NCI-H2196 treated with DMSO at 0.1 percent for 48 hours (cell line): ENCODE measurements at regions not wholly inside any gene's neighbourhood (a gene's known extent, or its start where the extent isn't known, plus 50 kb on each side); places are given as distances from the start of the nearest gene placed in this dataset.

Experiments
- DNase-seq: peaks from one replicate; lab custom pipeline; 2025; ENCODE audit not compliant: unreplicated experiment; lab: John Stamatoyannopoulos, UW

DNA sequence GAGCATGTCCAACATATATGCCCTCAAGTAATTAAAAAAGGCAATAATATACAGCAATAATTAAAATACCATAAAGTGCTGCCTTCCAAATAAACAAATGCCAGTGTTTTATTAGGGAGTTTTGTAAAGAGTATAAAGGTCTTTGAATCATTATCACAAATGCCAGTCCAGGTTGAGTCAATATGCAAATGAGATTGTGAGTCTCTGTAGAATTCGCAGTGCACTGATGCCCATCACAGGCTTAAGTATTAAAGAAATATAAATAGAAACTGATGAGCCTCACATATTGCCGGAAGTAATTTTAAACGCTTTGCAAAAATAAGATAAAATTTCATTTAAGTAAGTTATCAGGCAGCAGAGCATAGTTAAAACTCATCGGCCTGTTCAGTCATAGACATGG lies 205.0 kb upstream of the TECRL start:
- DNase-seq = no peak

DNA sequence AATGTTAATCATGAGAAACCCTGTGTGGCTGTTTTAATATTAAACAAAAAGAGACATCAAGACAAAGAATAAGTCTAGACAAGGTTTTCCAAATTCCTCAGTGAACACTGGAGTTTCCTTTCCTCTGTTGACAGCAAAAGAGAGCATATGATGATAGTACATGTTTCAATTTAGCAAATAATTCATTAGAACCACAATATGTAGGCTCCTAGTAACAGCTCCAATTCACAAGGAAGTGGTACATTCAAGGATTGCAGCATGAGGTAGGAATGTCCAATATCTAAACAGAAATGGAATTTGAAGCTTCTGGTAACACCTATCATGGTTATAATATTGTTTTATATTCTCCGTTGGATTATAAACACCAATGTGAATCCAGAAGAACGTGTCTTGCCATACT lies 203.8 kb upstream of the TECRL start:
- no peak for DNase-seq

DNA sequence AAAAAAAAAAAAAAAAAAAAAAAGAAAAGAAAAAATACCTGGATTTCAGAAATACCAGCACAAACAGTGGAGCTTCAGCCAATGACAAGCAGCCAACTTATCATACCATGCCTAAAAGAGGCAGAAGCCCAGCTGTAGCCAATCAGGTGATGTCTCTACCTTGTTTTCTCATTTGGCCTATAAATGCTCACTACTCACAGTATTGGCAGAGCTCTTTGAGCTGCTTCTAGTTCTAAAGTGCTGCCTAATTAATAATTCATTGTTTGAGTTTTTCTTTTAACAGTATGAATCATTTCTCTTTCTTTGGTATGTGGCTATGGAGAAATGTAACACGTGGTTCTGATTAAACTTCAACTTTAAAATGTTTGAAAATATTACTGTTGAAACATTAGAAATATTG lies 188.8 kb upstream of the TECRL start:
- no peak for DNase-seq

DNA sequence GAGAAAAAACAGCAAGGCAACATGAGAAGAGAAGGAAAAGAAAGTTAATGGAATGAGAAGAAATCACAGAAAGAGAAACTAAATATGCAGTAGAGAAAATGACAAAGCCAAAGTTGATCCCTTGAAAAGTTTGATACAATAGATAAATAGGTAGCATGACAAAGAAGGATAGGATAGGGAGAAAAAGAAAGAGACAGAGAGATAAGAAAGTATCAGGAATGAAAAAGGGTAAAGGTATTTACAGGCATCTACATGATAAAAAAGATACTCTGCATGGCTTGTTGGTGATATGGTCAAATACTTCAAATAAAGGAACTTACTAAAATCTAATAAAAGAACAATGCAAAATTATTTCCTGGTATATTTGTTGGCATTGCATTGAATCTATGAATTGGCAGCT lies 185.5 kb upstream of the TECRL start:
- DNase-seq = no peak

DNA sequence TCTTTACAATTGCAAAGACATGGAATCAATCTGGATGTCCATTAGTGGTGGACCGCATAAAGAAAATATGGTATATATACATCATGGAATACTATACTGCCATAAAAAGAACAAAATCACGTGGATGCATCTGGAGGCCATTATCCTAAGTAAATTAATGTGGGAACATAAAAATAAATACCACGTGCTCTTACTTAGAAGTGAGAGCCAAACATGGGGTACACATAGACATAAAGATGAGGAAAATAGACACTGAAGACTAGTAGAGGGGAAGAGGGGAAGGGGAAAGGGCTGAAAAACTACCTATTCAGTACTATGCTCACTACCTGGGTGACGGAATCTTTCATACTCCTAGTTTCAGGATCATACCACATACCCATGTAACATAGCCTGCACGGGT lies 179.3 kb upstream of the TECRL start:
- no peak for DNase-seq

GRCh38 chr4:64584981-64585557 lies 175.8 kb upstream of the TECRL start:
- no peak for DNase-seq

DNA sequence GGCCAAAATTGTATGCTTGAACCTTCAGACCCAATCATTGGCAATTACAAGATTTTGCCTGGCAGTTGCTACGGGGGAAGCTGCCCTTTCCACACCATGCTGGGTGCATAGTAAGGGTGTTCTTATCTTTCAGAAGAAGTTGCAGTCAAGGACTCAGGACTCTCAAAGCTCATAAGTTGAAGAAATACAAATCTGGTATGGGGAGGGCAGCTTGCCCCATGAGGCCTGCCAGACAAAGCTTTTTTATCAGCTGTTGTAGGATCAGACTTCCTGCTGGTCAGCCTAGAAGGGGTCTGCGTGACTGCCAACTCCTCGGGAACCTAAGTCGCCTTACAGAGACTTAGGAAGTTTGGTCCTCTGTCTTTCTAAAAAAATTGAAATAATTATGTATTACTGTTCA lies 174.9 kb upstream of the TECRL start:
- no peak for DNase-seq

GRCh38 chr4:64582492-64582891 lies 173.2 kb upstream of the TECRL start:
- no peak for DNase-seq

DNA sequence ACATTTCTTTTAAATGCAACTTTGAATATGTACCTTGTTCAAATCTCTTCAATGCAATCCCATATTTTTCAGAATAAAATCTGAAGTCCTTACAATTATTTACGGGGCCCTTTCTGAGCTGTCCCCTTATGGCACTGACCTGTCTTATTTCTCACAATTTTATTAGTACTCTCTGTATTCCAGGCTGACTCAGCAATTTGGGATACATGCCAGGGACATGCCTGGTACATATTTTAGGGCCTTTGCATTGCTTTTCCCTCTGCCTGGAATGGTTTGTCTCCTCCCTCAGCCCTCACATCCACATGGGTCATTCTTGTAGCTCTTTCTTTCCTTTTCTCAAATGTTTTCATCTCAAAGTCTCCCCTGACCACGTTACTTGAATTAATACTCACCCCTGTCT lies 172.2 kb upstream of the TECRL start:
- no peak for DNase-seq

- DNase-seq = no peak
These were observed 154.9 kb upstream of the TECRL start for GRCh38 chr4:64564126-64564525.

DNA sequence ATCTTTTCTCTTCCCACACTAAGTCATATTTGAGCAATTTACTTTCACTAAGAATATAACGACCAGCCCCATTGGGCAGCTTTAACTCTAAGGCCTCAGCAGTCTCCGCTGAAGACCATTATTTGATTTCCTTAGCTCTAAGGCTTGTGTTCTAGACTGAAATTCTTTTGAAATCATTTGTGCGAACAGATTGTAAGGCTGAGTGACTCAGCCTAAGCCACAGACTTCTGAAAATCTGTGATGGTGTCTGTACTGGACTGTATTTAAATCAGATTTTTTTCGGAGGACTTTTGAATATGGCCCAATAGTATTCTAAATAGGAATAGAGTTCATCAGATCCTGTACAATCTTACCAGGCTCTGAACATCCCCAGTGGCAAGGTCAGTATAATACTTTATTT lies 150.3 kb upstream of the TECRL start:
- DNase-seq = no peak

DNA sequence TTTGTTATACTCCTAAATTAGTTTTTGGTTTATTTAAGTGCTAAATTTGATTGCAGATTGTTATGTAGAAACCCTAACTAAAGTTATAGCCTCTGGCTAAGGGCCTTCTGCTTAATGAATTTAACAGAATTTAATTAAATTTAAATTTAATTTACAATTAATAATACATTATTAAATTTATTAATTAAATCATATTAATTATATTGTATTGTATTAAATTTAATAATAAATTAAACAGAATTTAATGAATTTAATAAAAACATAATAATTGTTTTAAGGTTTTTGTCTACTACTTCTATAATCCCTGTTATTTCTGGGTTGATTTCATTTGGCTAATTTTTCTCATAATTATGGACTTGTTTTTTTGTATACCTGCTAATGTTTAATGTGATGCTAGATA lies 141.9 kb upstream of the TECRL start:
- no peak for DNase-seq

GRCh38 chr4:64545593-64545992 lies 136.3 kb upstream of the TECRL start:
- DNase-seq = no peak

DNA sequence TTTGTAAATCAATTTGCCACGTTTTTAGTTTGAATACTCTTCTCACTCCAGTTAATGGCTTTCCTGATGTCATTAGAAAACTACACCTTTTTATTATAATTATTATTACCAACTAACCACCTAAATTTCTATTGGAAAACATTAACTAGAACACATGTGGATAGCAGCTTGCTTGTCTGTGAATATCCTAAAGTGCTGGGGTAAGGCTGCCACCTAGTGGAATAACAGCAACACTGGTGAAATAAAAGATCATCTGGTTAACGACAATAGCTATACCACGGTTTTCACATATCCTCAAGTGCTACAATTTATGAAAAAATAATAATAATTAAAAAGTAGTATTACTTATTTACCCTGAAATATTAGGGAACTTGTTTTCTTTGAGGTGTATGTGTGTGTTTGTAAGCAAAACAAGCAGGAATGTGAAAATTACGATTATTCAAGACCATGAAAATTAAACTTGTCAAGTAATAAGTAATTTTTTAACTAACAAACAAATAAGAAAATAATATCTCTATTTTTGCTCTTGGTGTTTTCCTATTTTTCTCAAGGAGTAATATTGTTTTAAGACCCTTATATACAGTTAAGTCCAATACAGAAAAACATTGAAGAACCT lies 130.1 kb upstream of the TECRL start:
- DNase-seq = peak; percentile 3

- DNase-seq = no peak
These were observed 129.0 kb upstream of the TECRL start for GRCh38 chr4:64538219-64538618.

- DNase-seq = no peak
These were observed 124.4 kb upstream of the TECRL start for GRCh38 chr4:64533637-64534036.

- no peak for DNase-seq
These were observed 123.9 kb upstream of the TECRL start for GRCh38 chr4:64533159-64533558.

DNA sequence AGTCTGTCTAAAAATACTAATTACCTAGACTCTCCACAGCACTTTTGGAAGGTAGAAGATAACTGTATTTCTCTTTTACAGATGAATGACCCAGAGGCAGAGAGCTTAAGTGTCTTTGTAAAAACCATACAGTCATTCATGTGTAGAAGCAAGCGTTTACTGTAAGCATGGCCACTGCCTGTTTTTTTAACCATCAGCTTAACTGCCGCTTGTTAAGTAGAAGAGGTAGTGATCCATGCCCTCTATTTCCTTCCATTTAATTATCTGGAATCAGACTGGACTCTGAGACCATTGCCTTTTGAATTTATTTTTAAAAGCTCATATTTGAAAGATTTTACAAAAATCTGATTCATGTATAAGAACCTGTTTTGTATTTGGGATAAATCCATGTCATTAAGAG lies 111.2 kb upstream of the TECRL start:
- DNase-seq = no peak

DNA sequence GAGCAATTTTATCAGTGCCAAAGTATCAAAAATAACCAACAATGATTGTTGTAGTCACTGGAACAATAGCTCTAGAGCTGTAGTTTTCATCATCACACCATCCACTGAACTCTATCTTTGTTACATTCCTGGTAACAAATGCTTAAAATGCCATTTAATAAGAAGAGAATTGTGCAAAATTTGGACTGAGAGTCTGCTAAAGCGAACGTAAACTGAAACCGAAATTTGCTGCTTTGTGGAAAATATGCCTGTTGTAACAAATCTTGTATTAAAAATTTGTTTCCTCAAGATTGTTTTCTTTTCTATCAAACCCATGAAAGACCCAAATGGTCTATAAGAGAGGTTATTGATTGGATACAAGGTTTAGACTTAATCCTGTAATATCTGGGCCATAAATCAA lies 109.3 kb upstream of the TECRL start:
- DNase-seq = no peak

GRCh38 chr4:64516176-64516575 lies 106.9 kb upstream of the TECRL start:
- no peak for DNase-seq

- DNase-seq = no peak
These were observed 98.8 kb upstream of the TECRL start for GRCh38 chr4:64508089-64508488.

GRCh38 chr4:64503945-64504675 lies 94.9 kb upstream of the TECRL start:
- DNase-seq = no peak

DNA sequence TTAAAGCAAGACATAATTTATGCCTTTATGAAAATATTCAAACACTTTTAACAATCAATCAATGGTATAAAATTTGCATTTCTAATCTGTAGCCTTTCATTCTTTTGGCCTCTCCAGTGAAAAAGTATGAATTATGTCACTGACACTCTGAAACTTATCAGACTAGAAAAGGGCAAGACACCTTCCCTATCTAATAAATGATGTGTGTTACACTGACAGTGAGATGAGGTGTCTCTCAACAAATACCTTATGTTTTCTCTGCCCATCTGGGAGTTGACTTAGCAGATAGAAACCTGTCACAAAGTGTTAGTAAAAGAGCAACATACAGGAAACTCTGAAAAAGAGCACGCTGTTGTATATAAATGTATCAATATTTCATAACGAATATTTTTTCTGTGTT lies 94.2 kb upstream of the TECRL start:
- no peak for DNase-seq
